Right lobe of liver (tissue), 6 donors: ENCODE measurements at regions not wholly inside any gene's neighbourhood (a gene's known extent, or its start where the extent isn't known, plus 50 kb on each side); places are given as distances from the start of the nearest gene placed in this dataset.
A peak's percentile ranks its signal among the peaks of the same experiment; 100 is the strongest.

Experiments used
- ATAC-seq, 4 donors: fragments of 200-7000 bp; cut with Tn5 transposase; one replicate each; pipeline ENCODE4 v1.9.1; 2020; ENCODE audit warnings: mild to moderate bottlenecking in 4 of 4, moderate library complexity in 4 of 4
- DNase-seq, 3 donors: peaks; one replicate each; pipeline ENCODE4 v3.0.0-alpha.2; 2020
- H3K27ac ChIP-seq, 3 donors: fragments of 200-600 bp; one replicate each; pipeline ENCODE4 v1.8.0; 2022
- H3K27me3 ChIP-seq, 2 donors: fragments of 200-600 bp; one replicate each; pipeline ENCODE4 v1.8.0; 2022
- H3K36me3 ChIP-seq, 4 donors: fragments of 200-600 bp; sonication (generic) in 1 of 4; one replicate each; pipeline versions ENCODE4 v1.5.1 to v1.8.0; 2017 to 2022; ENCODE audit warnings: control low read depth in 1 of 4
- H3K4me1 ChIP-seq, 4 donors: fragments of 200-600 bp; sonication (generic) in 1 of 4; one replicate each; pipeline versions ENCODE4 v1.5.1 to v1.8.0; 2017 to 2022; ENCODE audit warnings: control low read depth in 1 of 4
- H3K4me3 ChIP-seq, 3 donors: fragments of 200-600 bp; one replicate each; pipeline ENCODE4 v1.8.0; 2022
- H3K9me3 ChIP-seq, 4 donors: fragments of 200-600 bp; sonication (generic) in 1 of 4; one replicate each; pipeline versions ENCODE4 v1.5.1 to v1.8.0; 2017 to 2022; ENCODE audit warnings: control low read depth in 1 of 4
- POLR2A ChIP-seq: fragments of 450-650 bp; IDR thresholded peaks from one replicate; pipeline ENCODE4 v1.6.1; 2017; ENCODE audit warnings: antibody characterized with exemption, mild to moderate bottlenecking
- WGBS: methylation state at CpG from one replicate; pipeline ENCODE4 v1.1.6; 2018; ENCODE audit warnings: low coverage, low lambda C conversion rate; ENCODE audit not compliant: insufficient coverage; ENCODE audit errors: missing lambda C conversion rate; 5-methylcytosine and 5-hydroxymethylcytosine counted together
- intact Hi-C, 2 donors: fragments of 100-400 bp; cut with DNase I; formaldehyde crosslinking; loops; one replicate each; pipeline versions ENCODE4 v1.11.2 to v1.14.1; 2022
- TF ChIP-seq, protein P1 (sequence below), 4 donors: fragments of 200-600 bp in 3 of 4; fragments of 450-650 bp in 1 of 4; IDR thresholded peaks; one replicate each; pipeline versions ENCODE4 v1.5.1 to v1.8.0; 2016 to 2022; ENCODE audit warnings: antibody characterized with exemption in 4 of 4, mild to moderate bottlenecking in 2 of 4
- donor health status: DM: no; HTN: yes; CAD: no.
- donor health status: DM: no; HTN: no; CAD: no.
- donor health status: DM: no; HTN: no; CAD: no.
- donor health status: DM: no; HTN: yes; CAD: no.
- donor health status: DM: no; HTN: yes; CAD: no.

DNA sequence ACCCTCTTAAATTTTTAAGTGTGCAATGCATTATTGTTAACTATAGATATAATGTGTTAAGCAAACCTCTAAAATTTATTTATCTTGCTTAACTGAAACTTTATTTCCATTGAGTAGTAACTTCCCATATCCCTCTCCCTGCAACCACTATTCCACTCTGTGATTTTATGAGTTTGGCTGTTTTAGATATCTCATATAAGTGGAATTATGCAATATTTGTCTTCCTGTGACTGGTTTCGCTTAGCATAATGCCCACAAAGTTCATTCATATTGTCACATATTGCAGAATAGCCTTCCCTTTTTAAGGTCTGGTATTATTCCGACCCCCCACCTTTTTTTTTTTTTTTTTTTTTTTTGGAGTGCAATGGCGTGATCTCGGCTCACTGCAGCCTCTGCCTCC, 247.6 kb downstream of the EMP1 start:
- Histone ChIP-seq H3K27ac (peak overlapping the region; percentile 36 to 83 (median 82)), H3K9me3 (no peaks in the 10 kb centered on the region), H3K36me3 (no peaks in the 10 kb centered on the region), H3K4me1 (peaks cover 0 to 34% (median 16%) of the 10 kb centered on the region in 4 donors), H3K4me3 (no peak overlapping the region), H3K27me3 (no peaks in the 10 kb centered on the region)
- ATAC-seq = peak; percentile 49 to 66 (median 59)
- no peak for TF ChIP-seq POLR2A
- TF ChIP-seq, protein P1, sequence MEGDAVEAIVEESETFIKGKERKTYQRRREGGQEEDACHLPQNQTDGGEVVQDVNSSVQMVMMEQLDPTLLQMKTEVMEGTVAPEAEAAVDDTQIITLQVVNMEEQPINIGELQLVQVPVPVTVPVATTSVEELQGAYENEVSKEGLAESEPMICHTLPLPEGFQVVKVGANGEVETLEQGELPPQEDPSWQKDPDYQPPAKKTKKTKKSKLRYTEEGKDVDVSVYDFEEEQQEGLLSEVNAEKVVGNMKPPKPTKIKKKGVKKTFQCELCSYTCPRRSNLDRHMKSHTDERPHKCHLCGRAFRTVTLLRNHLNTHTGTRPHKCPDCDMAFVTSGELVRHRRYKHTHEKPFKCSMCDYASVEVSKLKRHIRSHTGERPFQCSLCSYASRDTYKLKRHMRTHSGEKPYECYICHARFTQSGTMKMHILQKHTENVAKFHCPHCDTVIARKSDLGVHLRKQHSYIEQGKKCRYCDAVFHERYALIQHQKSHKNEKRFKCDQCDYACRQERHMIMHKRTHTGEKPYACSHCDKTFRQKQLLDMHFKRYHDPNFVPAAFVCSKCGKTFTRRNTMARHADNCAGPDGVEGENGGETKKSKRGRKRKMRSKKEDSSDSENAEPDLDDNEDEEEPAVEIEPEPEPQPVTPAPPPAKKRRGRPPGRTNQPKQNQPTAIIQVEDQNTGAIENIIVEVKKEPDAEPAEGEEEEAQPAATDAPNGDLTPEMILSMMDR (IDR thresholded peaks at IDR 0.05) = no peak
- intact Hi-C loops = no loop called here
- WGBS = 20% methylated on average over 4 of the region's 4 CpGs
- DNase-seq = no peak

DNA sequence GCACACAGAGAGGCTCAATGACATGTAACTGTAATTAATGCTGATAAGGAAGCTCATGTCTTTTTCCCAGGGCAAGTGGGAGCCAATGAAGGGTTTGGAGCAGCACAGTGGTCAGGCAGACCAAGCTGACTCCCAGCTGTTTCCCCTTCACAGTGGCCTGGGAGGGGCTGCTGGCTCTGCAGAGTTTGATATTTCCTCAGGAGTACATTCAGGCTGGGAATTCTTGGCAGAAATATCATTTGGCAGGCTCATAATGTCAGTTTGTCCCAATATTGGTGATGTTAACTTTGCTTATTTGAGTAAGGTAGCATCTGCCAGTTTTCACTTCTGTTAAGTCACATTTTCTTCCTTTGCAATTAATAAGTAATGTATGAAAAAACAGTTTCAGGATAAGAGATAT, 247.0 kb downstream of the EMP1 start:
- Histone ChIP-seq H3K4me3 (no peak overlapping the region), H3K9me3 (no peaks in the 10 kb centered on the region), H3K27me3 (no peaks in the 10 kb centered on the region), H3K36me3 (no peaks in the 10 kb centered on the region), H3K27ac (peak overlapping the region; percentile 22 to 83 (median 82)), H3K4me1 (peaks cover 0 to 34% (median 16%) of the 10 kb centered on the region in 4 donors)
- no peak for TF ChIP-seq POLR2A
- ATAC-seq = peak; percentile 73 to 82 (median 80)
- intact Hi-C loops = no loop called here
- peak; percentile 37 to 74 (median 65) for DNase-seq

DNA sequence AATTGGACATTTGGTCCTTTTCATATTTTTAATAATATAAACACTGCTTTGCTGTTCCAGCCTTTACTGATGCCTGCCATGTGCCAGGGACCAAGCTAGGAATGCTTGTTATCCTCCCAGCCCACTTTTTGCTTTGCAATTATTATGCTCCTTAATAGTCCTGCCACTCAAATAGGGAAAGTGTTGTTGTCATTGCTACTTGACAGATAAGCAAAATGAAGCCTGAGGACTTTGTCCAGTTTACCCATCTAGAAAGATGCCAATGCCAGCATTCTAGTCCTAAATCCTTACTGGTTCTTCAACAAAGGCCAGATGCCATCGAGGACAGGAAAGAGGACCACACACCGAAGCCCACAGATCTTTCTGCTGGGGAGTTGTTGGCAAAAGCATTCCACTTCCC, 246.5 kb downstream of the EMP1 start:
- H3K27ac ChIP-seq = peak overlapping the region; percentile 22 to 83 (median 82)
- intact Hi-C loops = no loop called here
- peak; percentile 43 to 61 (median 61) for ATAC-seq
- no peak overlapping the region for H3K4me3 ChIP-seq
- no peaks in the 10 kb centered on the region for H3K27me3 ChIP-seq
- 39% methylated on average over 2 of the region's 2 CpGs for WGBS
- H3K9me3 ChIP-seq = no peaks in the 10 kb centered on the region
- H3K4me1 ChIP-seq = peaks cover 0 to 34% (median 16%) of the 10 kb centered on the region in 4 donors
- no peak for DNase-seq
- no peaks in the 10 kb centered on the region for H3K36me3 ChIP-seq
- TF ChIP-seq, protein P1 (IDR thresholded peaks at IDR 0.05) = no peak
- no peak for TF ChIP-seq POLR2A

DNA sequence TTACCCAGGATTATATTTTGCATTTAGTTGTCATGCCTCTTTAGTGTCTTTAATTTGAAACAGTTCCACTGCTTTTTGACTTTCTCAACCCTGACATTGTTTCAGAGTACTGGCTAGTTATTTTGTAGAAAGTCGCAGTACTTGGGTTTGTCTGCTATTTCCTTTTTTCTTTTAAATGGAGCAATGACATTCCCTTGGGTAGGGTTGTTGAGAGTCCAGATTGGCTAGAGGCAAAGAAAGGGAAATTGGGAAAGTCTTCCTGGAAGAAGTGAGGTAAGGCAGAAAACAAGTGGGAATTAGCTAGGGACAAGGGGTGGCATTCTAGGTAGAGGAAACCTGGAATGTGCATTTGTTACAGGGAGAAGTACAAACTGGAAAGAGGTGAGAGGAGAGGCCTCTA, 245.9 kb downstream of the EMP1 start:
- Histone ChIP-seq H3K27me3 (no peaks in the 10 kb centered on the region), H3K27ac (peak overlapping the region; percentile 22 to 83 (median 82)), H3K4me1 (peaks cover 0 to 34% (median 16%) of the 10 kb centered on the region in 4 donors), H3K36me3 (no peaks in the 10 kb centered on the region), H3K4me3 (no peak overlapping the region), H3K9me3 (no peaks in the 10 kb centered on the region)
- ATAC-seq = peak in 1 of 4 donors; percentile 5
- WGBS = 83% methylated on average over 1 of the region's 1 CpG
- TF ChIP-seq, protein P1 (IDR thresholded peaks at IDR 0.05) = no peak
- no peak for DNase-seq
- intact Hi-C loops = no loop called here

DNA sequence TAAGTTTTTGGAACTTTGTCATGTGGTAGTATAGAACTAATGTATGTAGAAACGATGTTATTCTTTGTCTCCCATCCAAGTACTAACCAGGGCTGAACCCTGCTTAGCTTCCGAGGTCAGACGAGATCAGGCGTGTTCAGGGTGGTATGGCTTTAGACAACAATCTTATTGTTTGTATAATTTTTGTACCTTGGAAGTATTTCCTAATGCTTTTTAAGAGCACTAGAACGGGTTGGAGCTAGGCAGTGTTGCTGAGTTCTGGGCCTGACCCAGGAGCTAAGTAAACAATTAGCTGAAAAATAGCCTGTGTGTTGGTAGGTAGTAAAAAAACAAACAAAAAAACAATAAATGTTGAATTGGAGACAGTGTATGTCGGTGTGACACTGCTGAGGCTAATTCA, 244.3 kb downstream of the EMP1 start:
- ATAC-seq = peak; percentile 49 to 75 (median 64)
- H3K4me3 ChIP-seq = no peak overlapping the region
- no peaks in the 10 kb centered on the region for H3K36me3 ChIP-seq
- no peaks in the 10 kb centered on the region for H3K9me3 ChIP-seq
- intact Hi-C loops = no loop called here
- 21% methylated on average over 6 of the region's 6 CpGs for WGBS
- no peaks in the 10 kb centered on the region for H3K27me3 ChIP-seq
- H3K4me1 ChIP-seq = peaks cover 0 to 44% (median 22%) of the 10 kb centered on the region in 4 donors
- peak in 2 of 3 donors; percentile 61 to 66 for DNase-seq
- TF ChIP-seq POLR2A = no peak
- TF ChIP-seq, protein P1 (IDR thresholded peaks at IDR 0.05) = no peak
- peak overlapping the region in 2 of 3 donors; percentile 82 to 83 for H3K27ac ChIP-seq
